Activated T-cell treated with anti-CD3 and anti-CD28 coated beads, Interleukin-2, amount 50 U/mL, for 24 hours (primary cell): ENCODE measurements at regions not wholly inside any gene's neighbourhood (a gene's known extent, or its start where the extent isn't known, plus 50 kb on each side); places are given as distances from the start of the nearest gene placed in this dataset.
"Not testable (repeated sequence)": the region's sequence is repeated elsewhere in the genome, so short reads cannot be mapped to it uniquely, and the experiment has no call there.

ENCODE experiments used
- DNase-seq: peaks from one replicate; pipeline ENCODE4 v3.0.0-alpha.2; 2020
- H3K27ac Mint-ChIP-seq: 2 replicates; pipeline ENCODE4 v1.8.0; 2020; ENCODE audit warnings: mild to moderate bottlenecking, mixed read lengths
- H3K27me3 Mint-ChIP-seq: 2 replicates; pipeline ENCODE4 v1.8.0; 2020; ENCODE audit warnings: mixed read lengths
- H3K36me3 Mint-ChIP-seq: 2 replicates; pipeline ENCODE4 v1.8.0; 2020; ENCODE audit warnings: low read depth, mixed read lengths
- H3K4me1 Mint-ChIP-seq: 2 replicates; pipeline ENCODE4 v1.8.0; 2020; ENCODE audit warnings: low read depth, mixed read lengths
- H3K4me3 Mint-ChIP-seq: 2 replicates; pipeline ENCODE4 v1.8.0; 2020; ENCODE audit warnings: mild to moderate bottlenecking, moderate library complexity, mixed read lengths
- H3K9me3 Mint-ChIP-seq: 2 replicates; pipeline ENCODE4 v1.8.0; 2020; ENCODE audit warnings: mixed read lengths

DNA sequence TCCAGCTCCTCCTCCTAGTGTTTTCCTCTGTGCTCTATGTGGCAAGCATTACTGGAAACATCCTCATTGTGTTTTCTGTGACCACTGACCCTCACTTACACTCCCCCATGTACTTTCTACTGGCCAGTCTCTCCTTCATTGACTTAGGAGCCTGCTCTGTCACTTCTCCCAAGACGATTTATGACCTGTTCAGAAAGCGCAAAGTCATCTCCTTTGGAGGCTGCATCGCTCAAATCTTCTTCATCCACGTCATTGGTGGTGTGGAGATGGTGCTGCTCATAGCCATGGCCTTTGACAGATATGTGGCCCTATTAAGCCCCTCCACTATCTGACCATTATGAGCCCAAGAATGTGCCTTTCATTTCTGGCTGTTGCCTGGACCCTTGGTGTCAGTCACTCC, 64.0 kb downstream of the OR4F15 start:
- not testable (repeated sequence) for DNase-seq, H3K27ac Mint-ChIP-seq, H3K36me3 Mint-ChIP-seq, H3K4me3 Mint-ChIP-seq, H3K9me3 Mint-ChIP-seq, H3K27me3 Mint-ChIP-seq, H3K4me1 Mint-ChIP-seq

DNA sequence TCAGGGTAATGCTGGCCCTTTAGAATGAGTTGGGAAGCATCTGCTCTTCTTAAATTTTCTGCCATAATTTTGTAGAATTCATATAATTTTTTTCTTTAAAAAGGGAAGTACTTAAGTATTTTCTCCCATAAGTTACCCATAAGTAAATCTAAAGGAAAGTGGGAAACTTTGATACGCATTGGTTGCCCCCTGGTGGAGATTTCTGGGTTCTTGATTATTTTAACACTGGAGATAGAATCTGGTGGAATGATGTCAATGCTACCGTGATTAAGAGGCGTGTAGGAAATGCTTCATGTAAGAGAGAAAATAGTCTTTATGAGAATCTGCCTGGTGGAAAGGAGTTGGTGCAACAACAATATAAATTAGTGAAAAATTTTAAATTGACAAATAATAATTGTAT, 65.6 kb downstream of the OR4F15 start:
- H3K36me3 Mint-ChIP-seq, H3K9me3 Mint-ChIP-seq, DNase-seq, H3K4me3 Mint-ChIP-seq, H3K27ac Mint-ChIP-seq, H3K4me1 Mint-ChIP-seq: not testable (repeated sequence)
- H3K27me3 Mint-ChIP-seq, result peaks cover 11% of the 10 kb centered on the region

DNA sequence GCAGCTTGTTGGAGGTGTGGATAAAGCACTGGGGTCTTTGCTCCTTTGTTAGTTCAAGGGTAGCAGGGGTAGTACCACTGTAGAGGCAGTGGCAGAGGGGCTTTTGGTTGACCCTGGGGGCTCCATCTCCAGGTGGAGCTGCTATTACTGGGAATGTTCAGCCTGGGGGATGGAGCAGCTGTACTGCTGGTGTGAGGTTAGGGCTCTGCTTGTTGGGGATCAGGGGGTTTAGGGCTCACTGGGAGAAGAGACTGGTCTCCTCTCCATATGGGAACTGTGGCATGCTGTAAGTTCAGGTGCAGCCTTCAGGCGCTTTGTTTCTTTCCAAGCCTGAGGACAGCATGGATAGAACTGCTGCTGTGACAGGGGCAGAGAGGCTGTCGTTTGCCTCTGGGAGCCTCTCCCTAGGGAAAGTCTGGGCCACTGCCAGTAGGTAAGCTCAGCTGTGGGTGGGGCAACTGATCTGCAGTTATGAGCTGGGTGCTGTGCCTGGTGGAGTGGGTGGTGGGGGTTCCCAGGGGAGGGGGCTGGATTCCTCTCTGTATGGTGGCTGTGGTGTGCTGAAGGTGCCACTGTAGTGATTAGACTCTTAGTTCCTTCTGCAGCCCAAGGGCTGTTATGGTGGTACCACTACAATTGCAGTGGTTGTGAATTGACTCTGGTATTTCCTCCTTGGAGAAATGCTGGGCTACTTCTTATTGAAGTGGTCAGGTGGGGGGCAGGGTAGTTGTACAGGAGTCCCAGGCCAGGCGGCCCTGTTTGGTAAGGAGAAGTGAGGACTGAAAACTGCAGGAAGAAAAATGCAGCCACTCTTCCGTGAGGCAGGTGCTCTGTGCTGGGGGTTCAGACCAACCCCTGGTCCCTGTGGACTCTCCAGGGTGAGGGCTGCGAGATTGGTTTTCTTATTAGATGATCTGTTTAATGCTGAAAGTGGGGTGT, 100.6 kb downstream of the OR4F15 start:
- H3K4me3 Mint-ChIP-seq, H3K27ac Mint-ChIP-seq, H3K36me3 Mint-ChIP-seq, H3K9me3 Mint-ChIP-seq, H3K4me1 Mint-ChIP-seq, H3K27me3 Mint-ChIP-seq, DNase-seq: not testable (repeated sequence)

DNA sequence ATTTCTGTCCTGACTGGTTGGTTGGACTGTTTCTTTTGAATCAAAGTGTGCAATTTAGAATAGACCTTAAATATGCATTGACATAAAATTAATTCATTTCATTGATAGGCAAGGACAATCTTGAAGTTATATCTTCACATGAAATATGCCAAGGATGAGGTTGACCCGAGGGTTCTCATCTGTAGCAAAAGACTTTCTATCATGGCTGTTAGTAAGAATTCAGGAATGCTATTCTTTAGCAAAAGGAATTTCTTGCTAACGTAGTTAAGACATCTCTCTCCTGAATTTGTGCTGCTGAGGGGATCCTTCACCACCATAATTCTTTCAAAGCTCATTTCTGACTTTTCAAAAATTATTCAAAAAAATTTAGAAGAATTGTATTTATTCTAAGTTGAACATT, 112.6 kb downstream of the OR4F15 start:
- H3K27ac Mint-ChIP-seq, H3K9me3 Mint-ChIP-seq, H3K27me3 Mint-ChIP-seq, H3K4me1 Mint-ChIP-seq, H3K4me3 Mint-ChIP-seq, DNase-seq, H3K36me3 Mint-ChIP-seq: not testable (repeated sequence)

DNA sequence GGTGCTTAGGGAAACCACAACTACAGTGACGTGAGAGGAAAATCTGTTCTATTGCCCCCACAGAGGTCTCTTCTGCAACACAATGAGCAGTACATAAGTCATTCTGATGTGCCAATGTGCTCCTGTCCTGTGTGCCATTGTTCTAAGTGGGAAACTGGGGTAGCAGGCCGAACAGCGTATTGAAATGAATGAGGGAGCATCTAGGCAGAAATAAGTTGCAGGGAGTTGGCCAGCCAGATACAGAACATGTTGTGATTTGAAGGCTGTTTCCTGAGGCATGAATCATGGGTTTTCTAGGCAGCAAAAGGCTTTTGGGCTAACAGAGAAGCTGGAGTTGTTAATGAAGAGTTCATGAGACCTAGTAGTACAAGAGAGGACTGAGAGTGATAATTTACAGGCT, 122.5 kb downstream of the OR4F15 start:
- H3K27me3 Mint-ChIP-seq, DNase-seq, H3K36me3 Mint-ChIP-seq, H3K9me3 Mint-ChIP-seq, H3K4me3 Mint-ChIP-seq, H3K4me1 Mint-ChIP-seq, H3K27ac Mint-ChIP-seq: not testable (repeated sequence)

DNA sequence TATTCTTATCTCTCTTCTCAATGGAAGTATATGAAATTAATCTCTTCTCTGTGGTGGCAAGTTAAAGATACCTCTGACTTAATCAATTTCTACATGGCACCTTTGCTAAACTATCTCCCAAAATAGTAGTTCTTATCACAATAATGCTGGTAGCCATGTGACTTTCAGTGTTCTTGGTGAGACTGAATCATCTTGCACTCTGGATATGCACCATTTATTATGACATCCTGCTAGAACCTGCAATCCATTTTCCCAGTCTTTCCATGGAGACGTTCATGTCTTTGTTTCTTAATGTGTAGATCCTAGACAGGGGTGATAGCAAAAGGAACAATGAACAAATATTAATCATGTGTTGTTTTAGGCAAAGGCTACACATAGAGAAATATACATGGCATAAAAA, 125.4 kb downstream of the OR4F15 start:
- not testable (repeated sequence) for H3K4me1 Mint-ChIP-seq, DNase-seq, H3K4me3 Mint-ChIP-seq, H3K27me3 Mint-ChIP-seq, H3K9me3 Mint-ChIP-seq, H3K27ac Mint-ChIP-seq, H3K36me3 Mint-ChIP-seq

DNA sequence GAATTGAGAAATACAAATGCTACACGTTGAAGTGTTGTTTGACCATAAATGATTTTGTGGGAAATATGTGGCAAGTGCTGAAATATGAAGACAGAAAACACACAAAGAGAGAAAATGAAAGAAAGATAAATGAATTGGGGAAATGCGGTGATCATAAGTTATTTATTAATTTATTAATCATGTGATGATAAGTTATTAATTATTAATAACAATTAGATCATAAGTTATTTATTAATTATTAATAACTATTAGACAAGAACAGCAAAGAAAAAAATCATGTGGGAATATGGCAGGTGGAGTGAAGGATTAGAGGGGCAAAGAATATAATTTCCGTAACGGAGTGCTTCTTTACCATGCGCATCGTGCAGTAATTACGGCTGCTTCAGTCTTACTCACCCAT, 126.6 kb downstream of the OR4F15 start:
- not testable (repeated sequence) for H3K36me3 Mint-ChIP-seq, H3K9me3 Mint-ChIP-seq, H3K27ac Mint-ChIP-seq, H3K4me3 Mint-ChIP-seq, H3K27me3 Mint-ChIP-seq, H3K4me1 Mint-ChIP-seq, DNase-seq

DNA sequence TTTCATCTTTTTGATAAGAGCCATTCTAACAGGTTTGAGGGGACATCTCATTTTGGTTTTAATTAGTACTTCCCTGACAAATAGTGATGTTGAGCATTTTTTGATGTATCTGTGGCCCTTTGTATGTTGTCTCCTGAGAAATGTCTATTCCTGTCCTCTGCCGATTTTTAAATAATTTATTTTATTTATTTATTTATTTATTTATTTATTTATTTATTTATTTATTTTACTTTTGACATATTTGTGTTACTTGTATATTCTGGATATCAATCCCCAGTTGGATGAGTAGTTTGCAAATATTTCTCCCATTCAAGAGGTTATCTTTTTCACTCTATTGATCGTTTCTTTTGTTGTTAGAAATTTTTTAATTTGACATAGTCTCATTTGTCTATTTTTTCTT, 133.9 kb downstream of the OR4F15 start:
- H3K4me1 Mint-ChIP-seq, result not testable (repeated sequence)

DNA sequence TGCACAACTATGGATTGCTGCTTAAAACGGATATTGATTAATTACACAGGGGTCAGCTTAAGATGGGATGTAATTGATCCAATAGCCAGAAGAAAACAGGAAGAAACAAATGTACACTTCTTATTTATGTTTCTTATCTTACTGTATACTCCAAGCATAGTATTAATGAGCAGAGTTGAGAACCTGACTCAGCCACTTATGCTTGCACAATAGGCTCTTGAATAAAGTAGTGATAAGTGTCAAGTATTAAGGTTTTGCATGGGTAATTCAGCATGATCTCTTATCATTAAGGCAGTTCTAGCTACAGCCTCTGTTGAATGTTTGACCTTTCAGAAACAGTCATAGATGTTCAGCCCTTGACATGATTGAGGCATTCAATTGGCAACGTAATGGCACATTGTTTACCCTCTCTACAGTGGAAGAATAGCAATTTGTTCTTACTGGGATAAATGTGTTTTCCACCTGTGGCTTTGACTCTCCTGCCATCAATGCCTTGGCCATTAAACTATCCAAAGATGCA, 136.5 kb downstream of the OR4F15 start:
- H3K27me3 Mint-ChIP-seq, H3K4me1 Mint-ChIP-seq, H3K36me3 Mint-ChIP-seq, H3K27ac Mint-ChIP-seq, H3K4me3 Mint-ChIP-seq, DNase-seq, H3K9me3 Mint-ChIP-seq: not testable (repeated sequence)

More for the DNA sequence above, 133.9 kb downstream of the OR4F15 start:
- not testable (repeated sequence) for H3K27ac Mint-ChIP-seq, H3K4me3 Mint-ChIP-seq, DNase-seq, H3K27me3 Mint-ChIP-seq, H3K9me3 Mint-ChIP-seq, H3K36me3 Mint-ChIP-seq

DNA sequence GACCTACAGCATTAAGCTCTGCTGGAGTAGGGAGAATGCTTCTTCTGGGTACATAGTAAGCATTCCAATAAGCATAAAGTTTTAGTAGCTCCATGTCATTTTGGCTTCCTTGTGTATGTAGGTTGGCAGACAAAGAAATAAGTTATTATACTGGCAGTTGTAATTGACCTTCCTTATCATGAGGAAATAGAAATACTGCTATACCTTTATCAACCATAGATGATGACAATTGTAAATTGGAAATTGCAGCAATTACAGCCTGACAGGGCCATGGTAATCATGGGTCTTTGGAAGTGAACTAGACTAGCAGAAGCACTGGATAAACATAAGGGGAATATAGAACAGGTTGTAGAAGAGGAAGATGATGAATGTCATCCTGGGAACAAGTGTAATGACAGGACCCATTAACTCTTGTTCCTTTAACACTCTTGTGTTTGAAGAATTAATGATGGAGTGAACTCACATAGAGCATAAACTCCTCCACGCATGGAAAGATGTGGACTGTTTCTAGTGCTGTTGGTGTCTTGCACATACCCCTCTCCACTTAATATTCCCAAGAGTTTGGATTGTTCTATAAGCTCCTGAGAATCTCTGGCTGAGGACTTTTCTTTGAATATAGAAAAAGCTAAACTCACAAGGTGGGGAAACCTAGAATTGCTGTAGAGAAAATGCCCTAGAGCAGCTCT, 137.5 kb downstream of the OR4F15 start:
- H3K9me3 Mint-ChIP-seq, H3K36me3 Mint-ChIP-seq, H3K4me3 Mint-ChIP-seq, H3K4me1 Mint-ChIP-seq, H3K27ac Mint-ChIP-seq, H3K27me3 Mint-ChIP-seq, DNase-seq: not testable (repeated sequence)

DNA sequence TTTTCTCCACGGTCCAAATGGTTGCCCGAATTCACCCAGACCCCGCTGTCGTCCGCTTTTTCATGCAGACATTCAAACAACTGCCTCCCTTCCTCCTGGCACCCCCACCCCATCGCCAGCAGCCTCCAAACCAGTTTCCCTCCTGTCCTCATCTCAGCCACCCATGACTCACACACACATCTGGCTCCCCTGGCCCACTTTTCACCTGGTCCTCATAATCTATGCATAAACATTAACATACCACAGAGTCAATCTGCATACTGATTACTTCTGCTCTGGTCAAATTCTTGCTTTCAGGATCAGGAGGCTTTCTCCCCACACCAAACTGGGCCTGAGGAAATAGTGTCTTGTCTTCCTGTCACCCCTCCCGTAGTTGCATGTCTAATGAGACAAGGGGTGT, 142.0 kb downstream of the OR4F15 start:
- H3K4me3 Mint-ChIP-seq, H3K27ac Mint-ChIP-seq, H3K4me1 Mint-ChIP-seq, H3K9me3 Mint-ChIP-seq, H3K36me3 Mint-ChIP-seq, DNase-seq, H3K27me3 Mint-ChIP-seq: not testable (repeated sequence)

DNA sequence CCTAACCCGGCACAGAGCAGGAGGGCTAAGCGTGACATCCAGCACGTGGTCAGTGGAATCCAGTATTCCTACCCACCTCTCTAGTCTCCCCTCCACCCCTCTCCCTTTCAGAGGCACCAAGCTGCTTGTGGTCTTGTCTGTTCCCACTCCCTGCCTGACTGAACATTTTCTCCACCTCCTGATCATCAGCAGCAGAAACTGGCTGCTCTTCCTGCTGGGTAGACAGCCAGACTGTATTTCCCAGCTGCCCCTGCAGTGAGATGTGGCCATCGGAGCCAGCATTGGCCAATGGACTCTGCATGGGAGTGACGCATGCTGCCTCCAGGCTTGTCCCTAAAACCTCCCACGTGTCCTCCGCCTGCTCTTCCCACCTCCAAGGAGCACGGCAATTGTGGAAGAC, 143.8 kb downstream of the OR4F15 start:
- H3K4me3 Mint-ChIP-seq, H3K4me1 Mint-ChIP-seq, H3K36me3 Mint-ChIP-seq, DNase-seq, H3K9me3 Mint-ChIP-seq, H3K27me3 Mint-ChIP-seq, H3K27ac Mint-ChIP-seq: not testable (repeated sequence)

DNA sequence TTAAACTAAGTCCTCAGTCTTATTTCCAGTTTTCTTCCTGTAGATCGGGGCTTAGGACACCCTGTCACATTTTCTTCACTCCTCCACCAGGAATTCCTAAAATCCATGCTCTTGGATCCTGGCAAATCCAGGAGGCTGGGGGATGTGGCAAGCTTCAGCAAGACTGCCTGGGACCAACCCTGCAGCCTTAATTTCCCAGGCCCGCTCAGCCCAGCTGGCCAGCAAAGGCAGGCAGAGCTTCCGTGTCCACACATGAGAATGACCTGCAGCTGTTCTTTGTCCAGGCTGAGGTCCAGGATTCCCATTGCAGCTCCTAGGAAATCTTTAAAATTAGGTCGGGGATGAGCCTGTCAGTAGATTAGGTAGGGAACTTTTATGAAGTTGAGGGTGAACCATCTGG, 146.7 kb downstream of the OR4F15 start:
- H3K27me3 Mint-ChIP-seq, H3K27ac Mint-ChIP-seq, H3K36me3 Mint-ChIP-seq, H3K9me3 Mint-ChIP-seq, H3K4me3 Mint-ChIP-seq, DNase-seq, H3K4me1 Mint-ChIP-seq: not testable (repeated sequence)

DNA sequence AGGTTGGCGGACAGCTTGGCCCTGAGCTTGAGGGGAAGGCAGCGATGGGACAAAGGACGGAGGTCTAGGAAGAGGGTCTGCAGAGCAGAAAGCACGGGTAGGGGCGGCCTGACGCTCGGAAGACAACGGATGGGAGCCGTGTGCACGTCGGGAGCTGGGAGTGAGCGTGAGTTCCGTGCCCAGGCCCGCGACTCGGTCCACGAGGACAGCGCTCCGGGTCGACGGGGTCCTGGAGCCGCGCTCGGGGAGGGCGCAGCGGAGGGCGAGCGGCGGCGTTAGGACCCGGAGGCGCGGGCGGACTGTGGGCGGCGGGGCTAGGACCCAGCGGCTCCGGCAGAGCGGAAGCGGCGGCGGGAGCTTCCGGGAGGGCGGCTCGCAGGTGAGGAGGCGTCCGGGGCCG, 149.3 kb downstream of the OR4F15 start:
- H3K27me3 Mint-ChIP-seq, H3K4me1 Mint-ChIP-seq, H3K4me3 Mint-ChIP-seq, H3K9me3 Mint-ChIP-seq, H3K36me3 Mint-ChIP-seq, H3K27ac Mint-ChIP-seq, DNase-seq: not testable (repeated sequence)

DNA sequence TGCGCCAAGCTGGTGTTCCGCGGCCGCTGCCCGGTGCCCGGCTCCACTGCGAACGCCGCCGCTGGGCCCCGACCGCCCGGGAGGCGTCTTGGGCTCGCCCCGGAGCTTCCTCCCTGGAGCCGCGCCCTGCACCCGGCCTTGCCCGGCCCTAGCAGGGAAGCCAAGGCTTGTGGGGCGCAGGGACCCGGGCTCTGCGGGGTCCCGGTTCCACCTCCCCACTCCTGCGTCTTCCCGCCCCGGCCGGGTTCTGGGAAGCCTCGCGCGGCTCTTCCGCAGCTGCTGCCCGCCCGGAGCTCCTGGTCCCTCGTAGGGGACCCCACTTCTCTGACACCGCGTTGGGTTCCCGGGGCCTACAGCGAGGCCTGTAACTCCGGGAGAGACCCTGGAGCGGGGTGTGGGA, 149.8 kb downstream of the OR4F15 start:
- not testable (repeated sequence) for H3K9me3 Mint-ChIP-seq, H3K27ac Mint-ChIP-seq, H3K27me3 Mint-ChIP-seq, H3K36me3 Mint-ChIP-seq, H3K4me3 Mint-ChIP-seq, DNase-seq, H3K4me1 Mint-ChIP-seq
